HG03025 (cell line): ENCODE measurements at regions not wholly inside any gene's neighbourhood (a gene's known extent, or its start where the extent isn't known, plus 50 kb on each side); places are given as distances from the start of the nearest gene placed in this dataset.

Experiments
- ATAC-seq: cut with Tn5 transposase; IDR thresholded peaks from one replicate; pipeline ENCODE4 v1.9.1; 2021; ENCODE audit warnings: mild to moderate bottlenecking, moderate library complexity; ENCODE audit not compliant: unreplicated experiment, low FRiP score

DNA sequence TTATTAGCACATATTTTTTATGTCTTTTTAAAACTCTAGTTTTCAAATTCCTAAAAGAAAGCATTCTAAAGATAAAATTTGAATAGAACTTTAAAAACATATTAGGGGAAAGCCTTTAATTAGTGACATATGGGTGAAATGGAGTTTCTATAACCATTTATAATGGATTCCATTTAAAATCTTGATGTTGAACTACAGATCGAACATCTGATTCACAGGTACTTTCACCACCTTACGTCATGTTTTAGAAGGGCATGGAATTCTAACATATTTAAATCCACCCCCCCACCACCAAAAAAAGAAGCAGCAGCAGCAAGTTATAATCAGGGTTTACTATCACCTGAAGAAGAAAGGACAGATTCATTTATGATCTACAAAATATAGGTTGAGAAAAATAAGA is 298.4 kb downstream of the SMOC2 start:
- ATAC-seq, result no peak

DNA sequence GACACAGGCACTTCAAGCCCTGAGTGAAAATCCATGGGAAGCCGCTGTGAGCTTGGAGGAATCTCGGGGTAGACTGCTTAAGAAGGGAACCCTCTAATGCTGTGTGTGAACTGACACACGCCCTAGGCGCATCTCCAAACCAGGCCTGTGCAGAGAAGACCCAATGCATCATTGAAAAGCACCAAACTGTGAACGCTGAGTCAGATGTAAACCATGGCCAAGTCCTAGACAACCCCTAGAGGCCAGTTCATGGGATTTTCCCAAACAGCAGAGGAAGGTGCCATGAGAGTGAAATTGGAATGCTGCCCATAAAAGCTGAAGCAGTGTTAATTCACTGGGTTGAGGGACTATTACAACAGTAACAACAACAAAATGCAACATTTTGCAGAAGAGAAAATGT is 296.5 kb downstream of the SMOC2 start:
- ATAC-seq, result no peak

- ATAC-seq, result no peak
Measured at GRCh38 chr6:168737014-168737413, 296.0 kb downstream of the SMOC2 start.

DNA sequence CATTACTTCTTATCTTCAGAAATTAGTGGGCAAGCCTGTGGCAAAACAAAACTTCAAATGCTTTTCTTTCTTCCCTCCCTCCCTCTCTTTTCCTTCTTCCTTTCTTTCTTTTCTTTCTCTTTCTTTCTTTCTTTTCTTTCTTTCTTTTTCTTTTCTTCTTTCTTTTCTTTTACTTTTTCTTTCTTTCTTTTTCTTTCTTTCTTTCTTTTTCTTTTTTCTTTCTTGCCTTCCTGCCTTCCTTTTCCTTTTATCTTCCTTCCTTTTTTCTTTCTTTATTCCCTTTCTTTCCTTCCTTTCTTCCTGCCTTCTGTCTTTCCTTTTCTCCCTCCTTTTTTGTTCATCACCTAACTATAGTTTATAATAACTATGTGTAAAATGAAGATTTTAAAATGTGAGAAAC is 295.1 kb downstream of the SMOC2 start:
- no peak for ATAC-seq

DNA sequence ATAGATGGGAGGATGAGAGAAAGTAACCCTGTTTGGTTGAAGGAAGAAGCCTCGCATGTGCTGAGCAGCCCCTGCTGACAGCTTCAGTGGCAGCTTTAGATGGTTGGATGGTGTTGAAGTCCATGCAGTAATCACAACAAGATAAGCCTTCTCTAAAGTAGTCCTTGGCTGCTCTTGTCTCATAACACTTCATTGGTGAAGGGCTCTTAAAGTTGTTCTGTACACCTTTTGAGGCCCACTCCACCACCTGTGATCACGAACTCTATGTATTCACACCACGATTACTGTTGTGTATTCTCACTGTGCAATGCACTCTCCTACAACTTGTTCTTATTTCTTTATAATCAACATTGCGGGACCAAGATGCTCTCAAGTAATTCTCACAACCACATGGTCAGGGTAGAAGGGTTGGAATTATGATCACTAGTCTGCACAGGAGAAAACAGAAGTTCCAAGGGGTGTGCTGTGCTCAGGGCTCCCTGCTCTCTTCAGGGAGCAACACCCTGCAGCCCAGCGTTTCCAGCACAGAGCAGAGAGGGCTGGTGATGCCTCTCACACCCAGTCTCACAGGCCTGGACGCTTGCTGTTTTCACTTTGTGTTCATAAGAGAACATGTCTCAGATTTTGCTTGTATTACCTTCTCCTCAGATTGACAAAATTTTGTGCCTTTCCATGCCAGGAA is 294.4 kb downstream of the SMOC2 start:
- ATAC-seq, result no peak

DNA sequence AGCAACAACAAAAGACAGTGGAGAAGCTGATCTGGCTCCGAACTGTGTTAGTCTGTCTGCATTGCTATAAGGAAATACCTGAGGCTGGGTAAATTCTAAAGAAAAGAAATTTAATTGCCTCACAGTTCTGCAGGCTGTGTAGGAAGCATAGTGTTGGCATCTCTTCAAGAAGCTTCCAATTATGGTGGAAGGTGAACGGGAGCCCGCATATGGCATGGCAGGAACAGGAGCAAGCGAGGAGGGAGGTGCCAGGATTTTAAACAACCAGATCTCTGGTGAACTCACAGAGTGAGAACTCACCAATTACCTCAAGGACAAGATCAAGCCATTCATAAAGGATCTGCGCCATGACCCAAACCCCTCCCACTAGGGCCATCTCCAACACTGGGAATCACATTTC is 293.5 kb downstream of the SMOC2 start:
- ATAC-seq, result no peak

GRCh38 chr6:168732676-168733075 is 291.7 kb downstream of the SMOC2 start:
- no peak for ATAC-seq

- ATAC-seq, result no peak
Measured at GRCh38 chr6:168730931-168731716, 290.1 kb downstream of the SMOC2 start.

GRCh38 chr6:168728056-168728455 is 287.1 kb downstream of the SMOC2 start:
- no peak for ATAC-seq

DNA sequence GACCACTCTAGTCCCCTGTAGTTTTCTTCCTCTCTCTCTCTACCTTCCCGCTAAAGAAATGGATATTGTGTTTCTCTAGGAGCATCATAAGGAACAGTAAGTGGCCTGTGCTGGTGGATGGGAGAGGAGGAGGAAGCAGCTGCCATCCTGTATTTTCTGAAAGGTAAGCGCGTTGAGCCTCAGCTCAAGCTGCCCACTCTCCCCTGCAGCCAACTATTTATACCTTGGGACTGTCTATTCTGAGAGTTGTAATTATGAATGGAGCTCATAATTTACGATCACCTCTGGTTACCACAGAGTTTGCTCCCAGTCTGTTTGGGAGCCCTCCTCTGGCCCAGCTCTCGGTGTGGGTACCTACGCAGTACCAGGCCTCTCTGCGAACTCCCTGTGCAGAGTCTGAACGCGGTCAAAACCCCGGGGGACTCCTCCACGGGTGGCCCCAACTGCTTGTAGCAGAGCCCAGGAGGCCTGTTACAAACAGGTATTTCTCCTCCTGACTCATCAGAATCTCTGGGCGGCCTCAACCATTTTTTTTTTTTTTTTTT is 285.4 kb downstream of the SMOC2 start:
- no peak for ATAC-seq

DNA sequence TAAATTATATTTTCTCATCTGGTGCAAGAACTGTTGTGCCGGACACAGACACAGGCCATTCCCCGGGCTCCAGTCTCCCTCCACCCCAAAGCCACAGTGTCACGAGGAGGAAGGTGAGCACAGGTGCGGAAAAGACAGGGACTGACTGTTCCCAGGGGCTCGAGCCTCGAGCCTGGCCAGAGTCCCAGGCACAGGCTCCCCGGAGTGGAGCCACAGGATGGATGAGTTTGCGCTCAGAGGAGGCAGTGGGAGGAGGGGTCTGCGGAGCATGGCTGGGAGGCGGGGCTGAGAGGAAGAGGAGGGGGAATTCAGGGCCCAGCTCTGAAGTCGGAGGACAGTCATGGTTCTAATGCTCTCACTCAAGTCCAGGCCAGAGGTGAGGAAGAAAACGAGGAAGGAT is 284.8 kb downstream of the SMOC2 start:
- ATAC-seq, result no peak

DNA sequence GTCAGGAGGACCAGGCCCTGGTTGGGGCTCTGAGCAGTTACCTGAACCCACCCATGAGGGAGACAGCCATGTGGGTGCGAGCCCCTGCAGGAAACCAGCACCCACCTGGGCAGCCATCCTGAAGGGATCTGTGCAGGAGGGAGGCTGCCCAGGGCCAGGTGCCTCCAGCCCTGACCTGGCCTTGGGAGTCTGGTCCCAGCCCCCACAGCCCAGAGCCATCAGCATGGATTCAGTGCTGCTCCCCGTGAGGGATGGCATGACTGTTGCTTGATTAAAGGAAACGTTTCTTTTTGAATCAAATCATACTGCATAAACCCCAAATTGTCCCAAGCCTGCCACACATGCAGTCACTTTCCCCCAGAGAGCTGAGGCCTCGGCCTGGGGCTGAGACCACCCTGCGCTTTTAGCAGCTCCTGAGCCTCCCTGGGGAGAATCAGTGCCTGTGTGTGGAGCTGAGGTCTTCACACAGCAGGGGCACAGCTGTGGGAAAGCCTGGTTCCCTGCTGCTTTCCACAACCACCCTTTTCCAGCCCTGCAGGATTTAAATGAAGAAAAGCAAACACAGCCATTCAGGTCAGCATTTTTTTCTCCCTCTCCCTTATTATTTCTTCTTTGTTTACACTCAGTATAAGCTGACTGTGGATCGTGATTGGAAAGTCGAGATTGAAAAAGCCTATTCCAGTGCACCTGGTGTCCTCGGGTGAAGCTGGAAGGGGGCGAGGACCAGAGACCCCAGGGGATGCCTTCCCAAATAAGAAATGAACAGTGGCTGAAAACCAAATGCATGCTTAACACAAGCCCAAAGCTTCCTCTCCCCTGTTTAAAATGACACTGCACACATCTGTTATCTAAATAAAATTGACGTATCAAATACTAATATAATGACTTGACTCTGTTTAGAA is 283.9 kb downstream of the SMOC2 start:
- no peak for ATAC-seq

GRCh38 chr6:168724033-168724432 is 283.0 kb downstream of the SMOC2 start:
- no peak for ATAC-seq

DNA sequence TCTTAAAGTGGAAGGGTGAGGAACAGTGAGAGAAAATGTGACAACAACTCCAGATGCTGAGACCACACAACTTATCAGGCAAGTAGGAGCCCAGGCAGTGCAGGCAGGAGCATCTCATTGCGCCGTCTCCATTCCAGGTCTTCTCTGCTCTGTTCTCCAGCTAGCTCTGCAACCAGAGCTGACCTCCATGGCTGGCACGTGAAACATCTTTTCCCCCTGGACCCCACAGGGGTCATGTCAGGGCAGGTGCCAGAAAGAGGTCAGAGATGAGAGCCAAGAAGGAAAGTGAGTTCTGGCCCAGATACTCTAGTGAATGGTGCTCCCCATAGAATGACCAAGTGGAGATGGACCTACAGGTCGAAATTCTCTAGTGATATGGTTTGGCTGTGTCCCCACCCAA is 281.4 kb downstream of the SMOC2 start:
- no peak for ATAC-seq

- no peak for ATAC-seq
Measured at GRCh38 chr6:168721571-168721970, 280.6 kb downstream of the SMOC2 start.

GRCh38 chr6:168719901-168720300 is 278.9 kb downstream of the SMOC2 start:
- no peak for ATAC-seq

DNA sequence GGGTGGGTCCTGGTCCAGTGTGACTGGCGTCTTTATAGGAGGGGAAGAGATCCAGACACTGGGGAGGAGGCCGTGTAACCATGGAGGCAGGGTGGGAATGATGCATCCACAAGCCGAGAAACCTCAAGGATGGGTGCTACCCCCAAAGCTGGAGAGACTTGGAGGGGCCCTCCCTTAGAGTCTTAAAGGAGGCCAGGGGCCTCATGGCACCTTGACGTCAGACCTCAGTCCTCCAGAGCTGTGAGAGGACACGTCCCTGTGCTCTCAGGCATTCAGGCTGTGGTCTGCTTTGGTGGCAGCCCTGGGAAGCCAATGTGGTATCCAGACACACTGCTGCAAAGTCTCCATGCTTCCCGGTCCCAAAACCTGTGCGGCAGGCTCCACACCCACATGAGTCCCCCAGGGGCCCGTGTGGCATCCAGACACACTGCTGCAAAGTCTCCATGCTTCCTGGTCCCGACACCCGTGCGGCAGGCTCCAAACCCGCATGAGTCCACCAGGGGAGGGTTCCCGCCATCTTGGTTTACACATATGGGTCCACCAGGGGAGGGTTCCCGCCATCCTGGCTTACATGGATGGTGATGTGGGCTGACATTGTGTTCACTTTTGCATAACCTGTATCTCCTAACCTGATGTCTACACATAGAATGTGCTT is 278.0 kb downstream of the SMOC2 start:
- no peak for ATAC-seq
